HUES48 (cell line): ENCODE measurements at regions not wholly inside any gene's neighbourhood (a gene's known extent, or its start where the extent isn't known, plus 50 kb on each side); places are given as distances from the start of the nearest gene placed in this dataset.

Experiments
- H3K27ac ChIP-seq: one replicate; pipeline ENCODE4 v1.7.0; 2013; ENCODE audit warnings: low read depth, low read length, inconsistent platforms
- H3K27me3 ChIP-seq: 2 replicates; pipeline ENCODE4 v1.6.1; 2013; ENCODE audit warnings: mild to moderate bottlenecking, low read length; ENCODE audit not compliant: control insufficient read depth, insufficient read depth
- H3K36me3 ChIP-seq: 2 replicates; pipeline ENCODE4 v1.6.1; 2013; ENCODE audit warnings: low read length; ENCODE audit not compliant: control insufficient read depth, insufficient read depth
- H3K4me1 ChIP-seq: 2 replicates; pipeline ENCODE4 v1.6.1; 2013; ENCODE audit warnings: mild to moderate bottlenecking, low read length; ENCODE audit not compliant: control insufficient read depth, insufficient read depth
- H3K4me3 ChIP-seq: 2 replicates; pipeline ENCODE4 v1.5.1; 2013; ENCODE audit warnings: mild to moderate bottlenecking, low read depth, low read length
- H3K9ac ChIP-seq: 2 replicates; pipeline ENCODE4 v1.6.1; 2013; ENCODE audit warnings: mild to moderate bottlenecking, low read depth, low read length, moderate library complexity
- H3K9me3 ChIP-seq: 2 replicates; pipeline ENCODE4 v1.6.1; 2013; ENCODE audit warnings: low read length; ENCODE audit not compliant: control insufficient read depth, insufficient read depth

DNA sequence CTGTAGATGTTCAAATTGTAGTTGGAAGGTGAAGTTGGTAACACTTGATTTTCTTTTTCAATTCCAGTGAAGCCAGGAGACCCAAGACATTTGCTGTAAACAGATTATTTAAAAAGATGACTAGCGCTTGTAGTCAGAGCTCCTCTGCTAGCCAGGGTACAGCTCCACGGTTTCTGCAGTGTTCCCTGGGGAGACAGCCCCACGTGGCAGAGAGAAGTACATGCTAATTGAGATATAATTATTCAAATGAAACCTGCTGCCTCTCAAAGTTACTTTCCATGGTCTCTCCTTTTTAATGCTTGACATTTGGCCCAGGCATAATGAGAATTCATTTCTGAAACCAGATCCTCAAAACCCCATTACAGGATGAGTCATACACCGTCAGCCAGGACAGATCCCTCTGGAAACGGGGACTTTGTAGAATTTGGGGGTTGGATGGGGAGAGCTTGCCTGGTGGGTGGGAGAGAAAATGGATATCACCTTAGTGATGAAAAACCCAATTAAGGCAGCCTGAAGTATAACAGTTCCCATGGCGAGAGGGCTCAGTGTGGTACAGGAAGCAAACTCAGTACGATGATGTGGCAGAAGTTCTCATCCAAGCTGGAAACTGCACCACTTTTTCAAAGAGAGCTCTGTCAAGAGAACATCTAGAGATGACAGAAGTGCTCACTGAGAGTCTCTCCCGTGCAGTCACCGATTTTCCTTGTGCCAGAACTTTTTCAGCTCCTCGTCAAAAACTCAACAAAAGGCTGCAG, 637.7 kb upstream of the TMEM132C start:
- no peak overlapping the region for H3K27ac ChIP-seq
- H3K9me3 ChIP-seq, result no peaks in the 10 kb centered on the region
- H3K4me3 ChIP-seq, result no peak overlapping the region
- H3K4me1 ChIP-seq, result no peaks in the 10 kb centered on the region
- H3K36me3 ChIP-seq, result no peaks in the 10 kb centered on the region
- H3K27me3 ChIP-seq, result no peaks in the 10 kb centered on the region
- H3K9ac ChIP-seq, result no peak overlapping the region

DNA sequence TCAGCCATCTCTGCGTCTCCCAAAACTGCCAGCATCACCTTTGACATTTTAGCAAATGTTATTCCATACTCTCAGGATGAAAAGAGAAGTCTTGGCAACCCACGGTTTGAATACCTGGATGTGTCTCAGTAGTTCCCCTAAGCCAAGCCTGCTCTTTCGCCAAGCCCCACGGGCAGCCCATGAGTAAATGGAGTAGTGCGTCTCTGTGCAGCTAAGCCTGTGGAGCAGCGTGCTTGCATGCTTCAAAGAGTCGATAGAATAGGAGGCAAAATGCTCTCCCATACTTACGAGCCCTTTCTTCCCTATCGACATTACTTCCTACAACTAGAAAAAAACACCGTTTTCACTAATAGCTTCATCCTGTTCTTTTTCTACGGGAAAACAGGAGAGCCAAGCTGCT, 634.5 kb upstream of the TMEM132C start:
- no peak overlapping the region for H3K9ac ChIP-seq
- no peaks in the 10 kb centered on the region for H3K36me3 ChIP-seq
- no peaks in the 10 kb centered on the region for H3K9me3 ChIP-seq
- no peaks in the 10 kb centered on the region for H3K27me3 ChIP-seq
- H3K4me3 ChIP-seq, result no peak overlapping the region
- no peaks in the 10 kb centered on the region for H3K4me1 ChIP-seq
- no peak overlapping the region for H3K27ac ChIP-seq

- Histone ChIP-seq H3K9me3 (no peaks in the 10 kb centered on the region), H3K27ac (no peak overlapping the region), H3K36me3 (no peaks in the 10 kb centered on the region), H3K9ac (no peak overlapping the region), H3K4me1 (no peaks in the 10 kb centered on the region), H3K4me3 (no peak overlapping the region), H3K27me3 (no peaks in the 10 kb centered on the region)
Observed at GRCh38 chr12:127635838-127636237, 631.1 kb upstream of the TMEM132C start.

GRCh38 chr12:127636882-127637281, 630.1 kb upstream of the TMEM132C start:
- Histone ChIP-seq H3K4me3 (no peak overlapping the region), H3K9ac (no peak overlapping the region), H3K4me1 (no peaks in the 10 kb centered on the region), H3K36me3 (no peaks in the 10 kb centered on the region), H3K9me3 (no peaks in the 10 kb centered on the region), H3K27me3 (no peaks in the 10 kb centered on the region), H3K27ac (no peak overlapping the region)

DNA sequence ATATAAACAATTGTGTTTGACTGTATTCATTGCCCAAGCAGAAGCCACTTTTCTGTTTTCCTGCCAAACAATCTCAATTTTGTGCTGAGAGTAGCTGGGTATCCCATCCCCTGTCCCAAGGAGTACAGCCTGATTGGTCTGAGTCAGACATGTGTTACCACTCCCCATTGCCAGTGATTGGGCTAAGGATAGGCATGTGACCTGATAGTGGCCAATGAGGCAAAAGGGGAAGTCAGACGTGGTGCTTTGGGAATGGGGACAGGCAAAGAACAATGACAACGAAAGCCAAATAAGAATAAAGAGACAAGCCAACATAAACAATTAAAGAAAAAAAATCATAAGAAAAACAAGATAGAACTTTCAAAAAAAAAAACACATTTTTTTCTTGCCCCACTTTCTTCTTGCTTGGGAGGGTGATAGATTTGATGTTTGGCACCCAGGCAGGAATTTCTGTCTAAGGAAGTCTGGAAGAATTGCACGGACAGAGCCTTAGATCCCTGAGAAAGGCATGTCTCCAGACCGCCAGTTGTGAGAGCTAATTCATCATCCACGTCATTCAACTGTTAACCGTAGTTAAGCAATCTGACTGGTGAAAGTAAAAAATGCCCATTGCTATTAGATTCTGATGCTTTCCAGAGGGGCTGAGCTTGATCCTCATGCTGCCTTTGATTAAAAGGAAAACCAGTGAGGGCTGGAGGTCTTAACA, 626.6 kb upstream of the TMEM132C start:
- Histone ChIP-seq H3K9me3 (no peaks in the 10 kb centered on the region), H3K36me3 (no peaks in the 10 kb centered on the region), H3K4me1 (peaks cover 8% of the 10 kb centered on the region; the same call in 1 of the 2 replicates), H3K27me3 (no peaks in the 10 kb centered on the region), H3K9ac (no peak overlapping the region), H3K27ac (no peak overlapping the region), H3K4me3 (no peak overlapping the region)

- no peak overlapping the region for H3K27ac ChIP-seq
- H3K4me3 ChIP-seq, result no peak overlapping the region
- H3K36me3 ChIP-seq, result no peaks in the 10 kb centered on the region
- H3K9ac ChIP-seq, result no peak overlapping the region
- no peaks in the 10 kb centered on the region for H3K9me3 ChIP-seq
- no peaks in the 10 kb centered on the region for H3K27me3 ChIP-seq
- peaks cover 8% of the 10 kb centered on the region; the same call in 1 of the 2 replicates for H3K4me1 ChIP-seq
Observed at GRCh38 chr12:127642208-127642607, 624.8 kb upstream of the TMEM132C start.

- H3K4me3 ChIP-seq, result no peak overlapping the region
- H3K36me3 ChIP-seq, result no peaks in the 10 kb centered on the region
- H3K27ac ChIP-seq, result no peak overlapping the region
- no peak overlapping the region for H3K9ac ChIP-seq
- peaks cover 8% of the 10 kb centered on the region; the same call in 1 of the 2 replicates for H3K4me1 ChIP-seq
- H3K27me3 ChIP-seq, result no peaks in the 10 kb centered on the region
- no peaks in the 10 kb centered on the region for H3K9me3 ChIP-seq
Observed at GRCh38 chr12:127648321-127648720, 618.6 kb upstream of the TMEM132C start.

DNA sequence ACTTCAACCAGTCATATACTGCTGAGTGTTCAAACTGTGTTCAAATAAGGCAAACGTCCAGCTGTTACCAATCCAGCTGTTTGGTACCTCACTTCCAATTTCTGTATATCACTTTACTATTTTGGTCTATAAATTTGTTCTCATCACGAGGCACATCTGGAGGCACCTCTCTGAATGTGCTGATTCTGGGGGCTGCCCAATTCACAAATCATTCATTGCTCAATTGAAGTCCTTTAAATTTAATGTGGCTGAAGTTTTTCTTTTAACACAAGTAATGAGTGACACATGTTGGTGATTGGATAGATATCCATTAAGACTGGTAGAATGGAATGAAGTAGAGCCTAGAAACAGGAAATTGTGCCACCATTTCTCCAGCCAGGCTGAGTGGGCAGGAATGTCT, 617.0 kb upstream of the TMEM132C start:
- no peak overlapping the region for H3K27ac ChIP-seq
- H3K27me3 ChIP-seq, result no peaks in the 10 kb centered on the region
- no peak overlapping the region for H3K9ac ChIP-seq
- no peaks in the 10 kb centered on the region for H3K4me1 ChIP-seq
- H3K4me3 ChIP-seq, result no peak overlapping the region
- H3K36me3 ChIP-seq, result no peaks in the 10 kb centered on the region
- H3K9me3 ChIP-seq, result no peaks in the 10 kb centered on the region

- Histone ChIP-seq H3K27ac (no peak overlapping the region), H3K9me3 (no peaks in the 10 kb centered on the region), H3K9ac (no peak overlapping the region), H3K36me3 (no peaks in the 10 kb centered on the region), H3K27me3 (no peaks in the 10 kb centered on the region), H3K4me1 (no peaks in the 10 kb centered on the region), H3K4me3 (no peak overlapping the region)
Observed at GRCh38 chr12:127650626-127651025, 616.3 kb upstream of the TMEM132C start.

- H3K9me3 ChIP-seq, result no peaks in the 10 kb centered on the region
- no peak overlapping the region for H3K27ac ChIP-seq
- H3K9ac ChIP-seq, result no peak overlapping the region
- no peak overlapping the region for H3K4me3 ChIP-seq
- H3K36me3 ChIP-seq, result no peaks in the 10 kb centered on the region
- H3K27me3 ChIP-seq, result no peaks in the 10 kb centered on the region
- peaks cover 3% of the 10 kb centered on the region; the same call in 1 of the 2 replicates for H3K4me1 ChIP-seq
Observed at GRCh38 chr12:127652281-127652680, 614.7 kb upstream of the TMEM132C start.

- H3K27ac ChIP-seq, result no peak overlapping the region
- peaks cover 5% of the 10 kb centered on the region; the same call in 1 of the 2 replicates for H3K4me1 ChIP-seq
Observed at GRCh38 chr12:127654383-127654985, 612.5 kb upstream of the TMEM132C start.

More at GRCh38 chr12:127654383-127654985, 612.5 kb upstream of the TMEM132C start:
- no peak overlapping the region for H3K4me3 ChIP-seq
- no peaks in the 10 kb centered on the region for H3K9me3 ChIP-seq
- no peaks in the 10 kb centered on the region for H3K36me3 ChIP-seq
- no peaks in the 10 kb centered on the region for H3K27me3 ChIP-seq
- H3K9ac ChIP-seq, result no peak overlapping the region
